ENCODE measurements at regions not wholly inside any gene's neighbourhood (a gene's known extent, or its start where the extent isn't known, plus 50 kb on each side); places are given as distances from the start of the nearest gene placed in this dataset.

DNA sequence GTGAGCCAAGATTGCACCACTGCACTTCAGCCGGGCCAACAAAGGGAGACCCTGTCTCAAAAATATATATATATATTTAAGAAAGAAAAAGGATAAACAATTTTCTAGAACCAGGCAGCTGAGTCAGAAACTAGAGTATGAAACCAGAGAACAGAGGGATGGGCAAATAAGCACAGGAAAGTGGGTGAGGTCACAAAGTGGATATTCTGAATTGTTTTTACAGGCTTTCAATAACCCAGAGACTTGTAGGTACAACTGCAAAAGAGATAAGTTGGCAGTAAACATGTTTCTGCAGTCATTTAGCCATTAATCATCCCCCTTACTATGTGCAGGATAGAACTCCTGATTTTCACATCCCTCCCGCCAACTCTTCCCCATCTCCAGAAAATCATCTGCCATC lies 94.2 kb downstream of the BTG1 start:
- ATAC-seq: no peak
- Histone ChIP-seq H3K4me1 (no peaks in the 10 kb centered on the region), H3K9me3 (no peaks in the 10 kb centered on the region), H3K27ac (no peak overlapping the region), H3K4me3 (no peak overlapping the region), H3K27me3 (no peaks in the 10 kb centered on the region), H3K36me3 (no peaks in the 10 kb centered on the region)
- intact Hi-C loops (cut with DNase I): no loop called here
- no peak for DNase-seq
- TF ChIP-seq, protein P1, sequence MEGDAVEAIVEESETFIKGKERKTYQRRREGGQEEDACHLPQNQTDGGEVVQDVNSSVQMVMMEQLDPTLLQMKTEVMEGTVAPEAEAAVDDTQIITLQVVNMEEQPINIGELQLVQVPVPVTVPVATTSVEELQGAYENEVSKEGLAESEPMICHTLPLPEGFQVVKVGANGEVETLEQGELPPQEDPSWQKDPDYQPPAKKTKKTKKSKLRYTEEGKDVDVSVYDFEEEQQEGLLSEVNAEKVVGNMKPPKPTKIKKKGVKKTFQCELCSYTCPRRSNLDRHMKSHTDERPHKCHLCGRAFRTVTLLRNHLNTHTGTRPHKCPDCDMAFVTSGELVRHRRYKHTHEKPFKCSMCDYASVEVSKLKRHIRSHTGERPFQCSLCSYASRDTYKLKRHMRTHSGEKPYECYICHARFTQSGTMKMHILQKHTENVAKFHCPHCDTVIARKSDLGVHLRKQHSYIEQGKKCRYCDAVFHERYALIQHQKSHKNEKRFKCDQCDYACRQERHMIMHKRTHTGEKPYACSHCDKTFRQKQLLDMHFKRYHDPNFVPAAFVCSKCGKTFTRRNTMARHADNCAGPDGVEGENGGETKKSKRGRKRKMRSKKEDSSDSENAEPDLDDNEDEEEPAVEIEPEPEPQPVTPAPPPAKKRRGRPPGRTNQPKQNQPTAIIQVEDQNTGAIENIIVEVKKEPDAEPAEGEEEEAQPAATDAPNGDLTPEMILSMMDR (IDR thresholded peaks at IDR 0.05): no peak
- TF ChIP-seq POLR2A (IDR thresholded peaks at IDR 0.05): no peak
- 17% methylated on average over 1 of the region's 2 CpGs for WGBS (ENCODE audit: insufficient coverage, low coverage, low lambda C conversion rate, missing lambda C conversion rate)

DNA sequence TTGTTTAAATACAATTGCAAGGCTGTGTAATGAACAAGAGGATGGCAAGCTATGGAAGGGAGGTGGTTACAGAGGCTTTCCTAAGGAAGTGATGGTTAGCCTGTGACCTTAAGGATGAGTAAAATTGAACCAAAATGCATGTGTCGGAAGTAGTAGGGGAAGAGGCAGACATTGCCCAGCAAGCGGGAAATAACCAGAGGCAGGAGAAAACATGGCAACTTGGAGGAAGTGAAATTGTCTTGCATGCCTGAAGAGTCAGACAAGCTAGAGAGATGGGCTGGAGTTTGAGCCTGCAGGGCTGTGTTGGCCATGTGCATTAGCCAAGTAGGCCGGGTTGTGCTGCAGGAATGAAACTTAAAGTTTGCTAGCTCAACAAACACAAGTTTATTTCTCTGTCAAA lies 96.2 kb downstream of the BTG1 start:
- Histone ChIP-seq H3K27me3 (no peaks in the 10 kb centered on the region), H3K4me1 (no peaks in the 10 kb centered on the region), H3K36me3 (no peaks in the 10 kb centered on the region), H3K4me3 (no peak overlapping the region), H3K9me3 (no peaks in the 10 kb centered on the region), H3K27ac (no peak overlapping the region)
- intact Hi-C loops (cut with DNase I): no loop called here
- ATAC-seq (no peak), DNase-seq (no peak)
- TF ChIP-seq, protein P1 (IDR thresholded peaks at IDR 0.05): no peak
- no peak for TF ChIP-seq POLR2A (IDR thresholded peaks at IDR 0.05)
- 54% methylated on average over 3 of the region's 3 CpGs for WGBS (ENCODE audit: insufficient coverage, low coverage, low lambda C conversion rate, missing lambda C conversion rate)

DNA sequence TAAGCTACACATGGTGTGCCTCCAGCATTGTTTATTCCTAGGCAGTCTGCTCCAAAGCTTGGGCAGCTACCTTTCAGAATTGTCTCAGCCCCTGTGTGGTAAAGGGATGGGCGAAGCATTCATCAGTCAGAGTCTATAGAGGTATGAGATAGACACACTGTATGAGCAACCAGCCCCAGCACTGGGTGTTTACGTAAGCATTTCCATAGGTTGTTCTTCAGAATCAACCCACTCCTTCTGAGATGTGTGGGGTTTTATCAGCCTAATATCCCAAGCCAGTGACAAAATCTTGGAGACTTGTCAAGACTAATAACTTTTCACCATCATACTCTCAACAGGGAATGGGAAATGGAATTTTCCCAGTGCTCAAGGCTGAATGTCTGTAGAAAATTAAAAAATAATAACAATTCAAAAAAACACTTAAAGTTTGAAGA lies 98.2 kb downstream of the BTG1 start:
- DNase-seq: no peak
- WGBS (ENCODE audit: insufficient coverage, low coverage, low lambda C conversion rate, missing lambda C conversion rate): 83% methylated on average over 1 of the region's 2 CpGs
- H3K9me3 ChIP-seq: no peaks in the 10 kb centered on the region
- no peak overlapping the region for H3K27ac ChIP-seq
- intact Hi-C loops (cut with DNase I): no loop called here
- H3K36me3 ChIP-seq: no peaks in the 10 kb centered on the region
- no peak for ATAC-seq
- H3K27me3 ChIP-seq: no peaks in the 10 kb centered on the region
- no peaks in the 10 kb centered on the region for H3K4me1 ChIP-seq
- H3K4me3 ChIP-seq: no peak overlapping the region
- TF ChIP-seq, protein P1 (IDR thresholded peaks at IDR 0.05): no peak
- TF ChIP-seq POLR2A (IDR thresholded peaks at IDR 0.05): no peak

DNA sequence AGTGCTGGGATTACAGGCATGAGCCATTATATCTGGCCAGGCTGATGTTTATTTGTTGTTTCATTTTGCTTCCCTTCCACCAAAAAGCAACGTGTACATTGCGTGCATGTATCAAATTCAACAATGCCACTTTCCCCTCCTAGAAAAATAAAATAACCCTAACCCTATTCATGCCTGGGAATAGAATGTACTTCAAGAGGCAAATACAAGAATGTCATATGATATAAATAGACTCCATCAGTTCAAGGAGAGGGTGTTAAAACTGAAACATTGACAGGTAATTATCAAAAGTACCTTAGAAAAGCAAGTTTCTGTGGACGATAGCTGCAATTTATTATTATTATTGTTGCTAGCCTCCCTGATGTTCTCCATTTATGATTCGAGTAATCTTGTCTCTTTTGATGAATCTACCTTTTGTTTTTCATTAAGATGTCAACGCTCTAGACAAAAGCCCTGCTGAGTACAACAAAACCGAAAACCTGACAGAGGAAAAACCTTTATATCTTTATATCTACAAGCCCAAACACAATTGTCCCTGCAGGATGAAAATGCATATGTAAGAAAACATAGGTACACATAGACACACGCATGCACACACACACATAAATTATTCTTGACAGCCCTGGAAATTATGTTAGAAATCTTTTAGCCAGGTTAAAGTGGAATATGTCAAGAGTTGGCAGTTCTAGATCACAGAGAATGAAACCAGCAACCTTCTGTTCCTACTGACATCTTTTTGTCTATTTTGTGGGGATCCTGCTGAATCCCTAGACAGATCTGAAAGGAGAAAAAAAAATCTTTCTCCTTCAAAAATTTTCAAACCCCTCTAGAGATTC lies 98.9 kb downstream of the BTG1 start:
- WGBS (ENCODE audit: insufficient coverage, low coverage, low lambda C conversion rate, missing lambda C conversion rate): 70% methylated on average over 7 of the region's 7 CpGs
- TF ChIP-seq POLR2A (IDR thresholded peaks at IDR 0.05): no peak
- TF ChIP-seq, protein P1 (IDR thresholded peaks at IDR 0.05): no peak
- Histone ChIP-seq H3K4me3 (no peak overlapping the region), H3K9me3 (no peaks in the 10 kb centered on the region), H3K36me3 (no peaks in the 10 kb centered on the region), H3K27ac (no peak overlapping the region), H3K27me3 (no peaks in the 10 kb centered on the region), H3K4me1 (no peaks in the 10 kb centered on the region)
- DNase-seq: no peak
- no peak for ATAC-seq
- intact Hi-C loops (cut with DNase I): no loop called here

All from right lobe of liver (tissue), 6 donors.